ENCODE measurements at regions not wholly inside any gene's neighbourhood (a gene's known extent, or its start where the extent isn't known, plus 50 kb on each side); places are given as distances from the start of the nearest gene placed in this dataset.

GRCh38 chr15:47824147-47824546 is 106.8 kb downstream of the SEMA6D start:
- no peak for FAIRE-seq

- no peak for FAIRE-seq
These were observed 112.4 kb downstream of the SEMA6D start for GRCh38 chr15:47829667-47830066.

- FAIRE-seq, result no peak
These were observed 116.8 kb downstream of the SEMA6D start for GRCh38 chr15:47834093-47834492.

- FAIRE-seq, result no peak
These were observed 122.0 kb downstream of the SEMA6D start for GRCh38 chr15:47839233-47839825.

- FAIRE-seq, result no peak
These were observed 125.9 kb downstream of the SEMA6D start for GRCh38 chr15:47843124-47843663.

- FAIRE-seq, result no peak
These were observed 127.1 kb downstream of the SEMA6D start for GRCh38 chr15:47844437-47844836.

GRCh38 chr15:47846128-47846868 is 129.0 kb downstream of the SEMA6D start:
- FAIRE-seq, result no peak

GRCh38 chr15:47846876-47847275 is 129.6 kb downstream of the SEMA6D start:
- FAIRE-seq, result no peak

GRCh38 chr15:47856071-47856470 is 138.8 kb downstream of the SEMA6D start:
- FAIRE-seq, result no peak

GRCh38 chr15:47857014-47857775 is 139.9 kb downstream of the SEMA6D start:
- no peak for FAIRE-seq

- no peak for FAIRE-seq
These were observed 140.5 kb downstream of the SEMA6D start for GRCh38 chr15:47857776-47858167.

GRCh38 chr15:47861111-47861903 is 144.0 kb downstream of the SEMA6D start:
- FAIRE-seq, result no peak

GRCh38 chr15:47862402-47862801 is 145.1 kb downstream of the SEMA6D start:
- no peak for FAIRE-seq

- no peak for FAIRE-seq
These were observed 149.1 kb downstream of the SEMA6D start for GRCh38 chr15:47866446-47866845.

GRCh38 chr15:47870300-47870955 is 153.1 kb downstream of the SEMA6D start:
- no peak for FAIRE-seq

GRCh38 chr15:47870956-47871625 is 153.8 kb downstream of the SEMA6D start:
- FAIRE-seq, result no peak

- no peak for FAIRE-seq
These were observed 154.9 kb downstream of the SEMA6D start for GRCh38 chr15:47872208-47872607.

GRCh38 chr15:47872869-47873432 is 155.6 kb downstream of the SEMA6D start:
- FAIRE-seq, result no peak

GRCh38 chr15:47876986-47877385 is 159.7 kb downstream of the SEMA6D start:
- FAIRE-seq, result no peak

GRCh38 chr15:47877836-47878235 is 160.5 kb downstream of the SEMA6D start:
- no peak for FAIRE-seq

- no peak for FAIRE-seq
These were observed 168.6 kb downstream of the SEMA6D start for GRCh38 chr15:47885920-47886319.
